Tibial nerve (tissue), 4 donors: ENCODE measurements at regions not wholly inside any gene's neighbourhood (a gene's known extent, or its start where the extent isn't known, plus 50 kb on each side); places are given as distances from the start of the nearest gene placed in this dataset.

ENCODE experiments used
- DNase-seq, 2 donors: peaks; one replicate each; pipeline ENCODE4 v3.0.0-alpha.2; 2019; ENCODE audit warnings: low spot score in 2 of 2
- H3K27ac ChIP-seq, 4 donors: fragments of 200-600 bp; sonication (generic) in 3 of 4; one replicate each; pipeline ENCODE4 v1.5.1; 2017 to 2019; ENCODE audit warnings: mild to moderate bottlenecking in 1 of 4
- H3K27me3 ChIP-seq, 2 donors: fragments of 200-600 bp; sonication (generic) in 1 of 2; one replicate each; pipeline versions ENCODE4 v1.5.1 to v1.6.0; 2017 to 2019
- H3K36me3 ChIP-seq, 3 donors: fragments of 200-600 bp; sonication (generic); one replicate each; pipeline ENCODE4 v1.5.1; 2018 to 2019
- H3K4me1 ChIP-seq, 4 donors: fragments of 200-600 bp; sonication (generic) in 3 of 4; one replicate each; pipeline ENCODE4 v1.5.1; 2017 to 2019
- H3K4me3 ChIP-seq, 4 donors: fragments of 200-600 bp; sonication (generic) in 3 of 4; one replicate each; pipeline ENCODE4 v1.5.1; 2017 to 2019; ENCODE audit warnings: mild to moderate bottlenecking in 1 of 4, moderate library complexity in 1 of 4
- H3K9me3 ChIP-seq, 4 donors: fragments of 200-600 bp; sonication (generic) in 3 of 4; one replicate each; pipeline ENCODE4 v1.5.1; 2017 to 2019
- EP300 ChIP-seq, 2 donors: sonication (generic); formaldehyde crosslinking; IDR thresholded peaks; one replicate each; pipeline ENCODE4 v1.6.1; 2017; ENCODE audit warnings: antibody characterized with exemption in 2 of 2, mild to moderate bottlenecking in 1 of 2
- POLR2A ChIP-seq, 2 donors: fragments of 450-650 bp; IDR thresholded peaks; one replicate each; pipeline ENCODE4 v1.6.1; 2017; ENCODE audit warnings: antibody characterized with exemption in 2 of 2, mild to moderate bottlenecking in 2 of 2, moderate library complexity in 2 of 2
- WGBS, 2 donors: methylation state at CpG; one replicate each; pipeline ENCODE4 v1.1.5; 2018; 5-methylcytosine and 5-hydroxymethylcytosine counted together
- TF ChIP-seq, protein P1 (sequence below), 5 experiments: fragments of 200-600 bp in 3 of 5; fragments of 450-650 bp in 2 of 5; sonication (generic) in 3 of 5; IDR thresholded peaks; one replicate each; pipeline ENCODE4 v1.5.1; 2016 to 2019; ENCODE audit warnings: antibody characterized with exemption in 5 of 5, mild to moderate bottlenecking in 3 of 5, moderate library complexity in 2 of 5

DNA sequence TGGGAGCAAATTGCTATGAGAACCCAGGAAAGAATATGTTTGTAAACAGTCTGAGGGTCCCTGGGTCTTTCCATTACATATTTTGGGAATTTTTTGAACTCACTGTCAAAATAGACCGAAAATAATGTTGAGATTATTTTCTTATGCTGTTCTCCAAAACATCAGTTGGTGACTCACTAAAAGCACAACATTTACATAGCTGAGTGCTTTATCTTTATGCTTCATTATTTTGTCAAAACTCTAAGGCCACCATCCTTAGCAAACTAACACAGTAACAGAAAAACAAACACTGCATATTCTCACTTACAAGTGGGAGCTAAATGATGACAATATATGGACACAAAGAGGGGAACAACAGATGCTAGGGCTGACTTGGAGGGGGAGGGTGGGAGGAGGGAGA is 459.3 kb downstream of the ADGRL2 start:
- no peak for DNase-seq
- no peak overlapping the region for H3K27ac ChIP-seq
- no peaks in the 10 kb centered on the region for H3K4me1 ChIP-seq
- H3K4me3 ChIP-seq = no peak overlapping the region
- TF ChIP-seq, protein P1, sequence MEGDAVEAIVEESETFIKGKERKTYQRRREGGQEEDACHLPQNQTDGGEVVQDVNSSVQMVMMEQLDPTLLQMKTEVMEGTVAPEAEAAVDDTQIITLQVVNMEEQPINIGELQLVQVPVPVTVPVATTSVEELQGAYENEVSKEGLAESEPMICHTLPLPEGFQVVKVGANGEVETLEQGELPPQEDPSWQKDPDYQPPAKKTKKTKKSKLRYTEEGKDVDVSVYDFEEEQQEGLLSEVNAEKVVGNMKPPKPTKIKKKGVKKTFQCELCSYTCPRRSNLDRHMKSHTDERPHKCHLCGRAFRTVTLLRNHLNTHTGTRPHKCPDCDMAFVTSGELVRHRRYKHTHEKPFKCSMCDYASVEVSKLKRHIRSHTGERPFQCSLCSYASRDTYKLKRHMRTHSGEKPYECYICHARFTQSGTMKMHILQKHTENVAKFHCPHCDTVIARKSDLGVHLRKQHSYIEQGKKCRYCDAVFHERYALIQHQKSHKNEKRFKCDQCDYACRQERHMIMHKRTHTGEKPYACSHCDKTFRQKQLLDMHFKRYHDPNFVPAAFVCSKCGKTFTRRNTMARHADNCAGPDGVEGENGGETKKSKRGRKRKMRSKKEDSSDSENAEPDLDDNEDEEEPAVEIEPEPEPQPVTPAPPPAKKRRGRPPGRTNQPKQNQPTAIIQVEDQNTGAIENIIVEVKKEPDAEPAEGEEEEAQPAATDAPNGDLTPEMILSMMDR (IDR thresholded peaks at IDR 0.05) = no peak
- TF ChIP-seq EP300 (IDR thresholded peaks at IDR 0.05) (no peak), POLR2A (IDR thresholded peaks at IDR 0.05) (no peak)
- no peaks in the 10 kb centered on the region for H3K36me3 ChIP-seq
- 44 to 54% methylated on average over 1 of the region's 1 CpG for WGBS, 2 donors
- H3K9me3 ChIP-seq = no peaks in the 10 kb centered on the region
- no peaks in the 10 kb centered on the region for H3K27me3 ChIP-seq

DNA sequence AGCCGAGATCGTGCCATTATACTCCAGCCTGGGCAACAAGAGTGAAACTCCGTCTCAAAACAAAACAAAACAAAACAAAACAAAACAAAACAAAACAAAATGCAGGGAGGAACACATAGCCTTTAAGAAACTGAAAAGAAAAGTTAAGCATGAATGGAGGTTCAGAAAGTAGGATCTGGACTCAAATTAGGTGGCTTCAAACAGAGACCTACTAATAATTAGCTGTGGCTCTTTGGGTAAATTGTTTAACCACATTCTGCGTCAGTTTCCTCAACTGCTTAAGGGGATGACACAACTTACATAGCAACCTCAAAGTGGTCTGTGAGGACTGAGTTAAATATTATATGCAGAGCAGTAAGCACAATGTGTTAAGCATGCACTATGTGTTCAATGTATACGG is 458.2 kb downstream of the ADGRL2 start:
- Histone ChIP-seq H3K27me3 (no peaks in the 10 kb centered on the region), H3K36me3 (no peaks in the 10 kb centered on the region), H3K9me3 (no peaks in the 10 kb centered on the region), H3K27ac (no peak overlapping the region), H3K4me1 (no peaks in the 10 kb centered on the region), H3K4me3 (no peak overlapping the region)
- 93 to 94% methylated on average over 5 of the region's 5 CpGs for WGBS, 2 donors
- TF ChIP-seq POLR2A (IDR thresholded peaks at IDR 0.05) (no peak), EP300 (IDR thresholded peaks at IDR 0.05) (no peak)
- TF ChIP-seq, protein P1 (IDR thresholded peaks at IDR 0.05) = no peak
- DNase-seq = no peak

DNA sequence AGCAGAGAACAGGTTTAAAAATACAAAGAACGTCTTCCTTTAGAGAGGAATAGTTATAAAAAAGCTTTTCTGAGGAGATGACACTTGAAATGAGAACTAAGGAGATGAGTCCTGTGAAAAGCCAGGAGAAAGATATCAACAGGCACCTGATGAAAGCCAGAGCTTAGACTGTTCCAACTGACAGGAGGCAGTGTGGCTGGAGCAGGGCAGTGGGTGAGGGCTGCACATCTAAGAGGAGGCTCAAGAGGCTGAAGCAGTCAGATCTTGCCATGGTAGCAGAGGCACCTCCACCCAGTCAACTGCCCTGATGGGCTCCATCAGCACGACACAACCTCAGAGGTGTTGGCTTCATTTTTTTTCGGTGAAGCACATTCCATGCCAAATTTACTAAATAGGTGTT is 445.3 kb downstream of the ADGRL2 start:
- no peak for TF ChIP-seq EP300 (IDR thresholded peaks at IDR 0.05)
- TF ChIP-seq, protein P1 (IDR thresholded peaks at IDR 0.05) = no peak
- TF ChIP-seq POLR2A (IDR thresholded peaks at IDR 0.05) = no peak
- no peaks in the 10 kb centered on the region for H3K9me3 ChIP-seq
- H3K27ac ChIP-seq = no peak overlapping the region
- 58 to 61% methylated on average over 3 of the region's 3 CpGs for WGBS, 2 donors
- H3K36me3 ChIP-seq = no peaks in the 10 kb centered on the region
- H3K4me3 ChIP-seq = no peak overlapping the region
- no peaks in the 10 kb centered on the region for H3K27me3 ChIP-seq
- H3K4me1 ChIP-seq = no peaks in the 10 kb centered on the region
- no peak for DNase-seq

DNA sequence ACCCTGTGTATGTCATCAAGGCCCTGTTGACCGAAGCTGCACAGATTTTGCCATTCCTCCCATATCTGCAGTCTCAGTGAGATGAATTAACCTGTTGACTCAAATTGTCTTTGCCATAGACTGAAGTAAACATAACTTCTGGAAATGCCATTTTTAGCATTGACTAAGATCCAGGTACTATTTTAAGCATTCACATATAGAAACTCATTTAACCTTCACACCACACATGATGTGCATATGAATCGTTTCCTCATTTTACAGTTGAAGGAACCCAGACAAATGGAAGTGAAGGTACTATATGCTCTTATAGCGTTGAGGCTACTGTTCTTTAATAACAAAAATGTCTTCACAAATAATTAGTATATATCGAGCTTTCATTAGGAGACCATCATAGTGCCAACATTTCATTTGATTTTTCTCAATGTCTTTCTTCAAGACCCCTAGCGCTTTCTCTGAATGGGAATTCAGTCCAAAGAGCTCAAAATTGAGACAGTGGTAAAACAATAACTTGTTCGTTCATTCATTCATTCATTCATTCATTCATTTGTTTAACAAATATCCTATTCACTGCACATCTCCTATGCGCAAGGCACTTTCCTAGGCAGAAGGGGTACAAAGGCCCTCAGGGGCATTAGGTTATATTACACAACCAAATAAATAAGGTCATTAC is 444.7 kb downstream of the ADGRL2 start:
- Histone ChIP-seq H3K9me3 (no peaks in the 10 kb centered on the region), H3K36me3 (no peaks in the 10 kb centered on the region), H3K4me3 (no peak overlapping the region), H3K27me3 (no peaks in the 10 kb centered on the region), H3K27ac (no peak overlapping the region), H3K4me1 (no peaks in the 10 kb centered on the region)
- DNase-seq = no peak
- 92 to 95% methylated on average over 7 of the region's 7 CpGs for WGBS, 2 donors
- no peak for TF ChIP-seq POLR2A (IDR thresholded peaks at IDR 0.05)
- TF ChIP-seq, protein P1 (IDR thresholded peaks at IDR 0.05) = no peak
- no peak for TF ChIP-seq EP300 (IDR thresholded peaks at IDR 0.05)

DNA sequence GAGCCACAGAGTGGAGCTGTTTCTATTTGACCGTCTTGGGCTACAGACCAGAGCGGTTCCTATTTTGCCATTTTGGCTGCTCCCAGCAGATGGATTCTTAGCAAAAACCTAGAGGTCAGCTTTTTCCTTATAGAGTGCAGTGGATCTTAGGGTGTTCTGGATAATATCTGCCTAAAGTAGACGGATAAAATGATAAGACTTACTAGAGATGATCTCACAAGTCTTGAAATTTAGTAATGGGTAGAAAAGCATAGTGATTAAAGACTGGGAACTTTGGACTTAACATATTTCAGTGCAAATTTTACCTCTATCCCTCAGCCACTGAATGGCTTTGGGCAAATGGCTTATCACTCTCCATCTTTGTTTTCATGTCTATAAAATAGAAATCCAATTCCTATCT is 439.8 kb downstream of the ADGRL2 start:
- Histone ChIP-seq H3K9me3 (no peaks in the 10 kb centered on the region), H3K4me3 (no peak overlapping the region), H3K36me3 (no peaks in the 10 kb centered on the region), H3K27ac (no peak overlapping the region), H3K27me3 (no peaks in the 10 kb centered on the region), H3K4me1 (no peaks in the 10 kb centered on the region)
- WGBS, 2 donors = 63 to 69% methylated on average over 3 of the region's 3 CpGs
- no peak for DNase-seq
- TF ChIP-seq POLR2A (IDR thresholded peaks at IDR 0.05) (no peak), EP300 (IDR thresholded peaks at IDR 0.05) (no peak)
- TF ChIP-seq, protein P1 (IDR thresholded peaks at IDR 0.05) = no peak
